SK-N-SH (cell line): ENCODE measurements at regions not wholly inside any gene's neighbourhood (a gene's known extent, or its start where the extent isn't known, plus 50 kb on each side); places are given as distances from the start of the nearest gene placed in this dataset.

Experiments
- CTCF ChIA-PET: fragments of 300-600, 350-600 bp; formaldehyde crosslinking; extraction: SDS; loops from one replicate; lab custom pipeline; 2021; lab: Yijun Ruan, JAX
- POLR2A ChIA-PET: fragments of 350-600 bp; sonication (Branson Sonifier 250); formaldehyde crosslinking; extraction: SDS; loops from one replicate; lab custom pipeline; 2020; ENCODE audit warnings: antibody characterized with exemption, inconsistent platforms; lab: Yijun Ruan, JAX
- DNase-seq: peaks from one replicate; pipeline ENCODE4 v3.0.0; 2012
- H2AFZ ChIP-seq: fragments of 200-600 bp; sonication (generic); 2 replicates; pipeline ENCODE4 v1.8.1; 2016; ENCODE audit warnings: antibody characterized with exemption, mild to moderate bottlenecking, low read depth
- H3F3A ChIP-seq: fragments of 200-600 bp; sonication (generic); replicated peaks from 2 replicates; pipeline ENCODE3; 2016; ENCODE audit warnings: antibody characterized with exemption, mild to moderate bottlenecking; ENCODE audit not compliant: insufficient read depth
- H3K27ac ChIP-seq, 2 experiments: fragments of 200-500 bp in 1 of 2; fragments of 200-600 bp in 1 of 2; sonication (Bioruptor generic) in 1 of 2; sonication (generic), shearing (Covaris generic) in 1 of 2; 2 replicates each; pipeline versions ENCODE4 v1.5.1 to v1.6.1; 2014 to 2016; ENCODE audit warnings: low read depth in 2 of 2, inconsistent platforms in 1 of 2, low read length in 1 of 2, mild to moderate bottlenecking in 1 of 2, mixed read lengths in 1 of 2
- H3K27me3 ChIP-seq: fragments of 200-600 bp; sonication (generic), shearing (Covaris generic); 2 replicates; pipeline ENCODE4 v1.6.1; 2016; ENCODE audit warnings: mixed run types; ENCODE audit not compliant: insufficient read depth
- H3K36me3 ChIP-seq, 2 experiments: fragments of 200-500 bp in 1 of 2; fragments of 200-600 bp in 1 of 2; sonication (Bioruptor generic) in 1 of 2; sonication (generic) in 1 of 2; replicated peaks in 1 of 2; 2 replicates each; pipeline versions ENCODE3 to v1.5.1; 2014 to 2016; ENCODE audit warnings: low read length in 1 of 2, mild to moderate bottlenecking in 1 of 2; ENCODE audit not compliant: insufficient read depth in 2 of 2, control insufficient read depth in 1 of 2
- H3K4me1 ChIP-seq, 2 experiments: fragments of 200-500 bp in 1 of 2; fragments of 200-600 bp in 1 of 2; sonication (Bioruptor generic) in 1 of 2; sonication (generic), shearing (Covaris generic) in 1 of 2; 2 replicates each; pipeline versions ENCODE4 v1.5.1 to v1.6.1; 2014 to 2016; ENCODE audit warnings: low read depth in 1 of 2, low read length in 1 of 2, mixed run types in 1 of 2; ENCODE audit not compliant: insufficient read depth in 2 of 2, control insufficient read depth in 1 of 2
- H3K4me2 ChIP-seq: fragments of 200-600 bp; sonication (generic), shearing (Covaris generic); 2 replicates; pipeline ENCODE4 v1.6.1; 2017; ENCODE audit warnings: mixed run types
- H3K4me3 ChIP-seq, 2 experiments: fragments of 200-500 bp in 1 of 2; fragments of 200-600 bp in 1 of 2; sonication (Bioruptor generic) in 1 of 2; sonication (generic), shearing (Covaris generic) in 1 of 2; 2 replicates each; pipeline versions ENCODE4 v1.5.1 to v1.8.1; 2014 to 2016; ENCODE audit warnings: low read depth in 2 of 2, inconsistent platforms in 1 of 2, low read length in 1 of 2, mild to moderate bottlenecking in 1 of 2, mixed read lengths in 1 of 2, moderate library complexity in 1 of 2
- H3K79me2 ChIP-seq: fragments of 200-600 bp; sonication (generic); 2 replicates; pipeline ENCODE4 v1.8.1; 2017; ENCODE audit warnings: mild to moderate bottlenecking; ENCODE audit not compliant: insufficient read depth
- H3K9ac ChIP-seq: fragments of 200-600 bp; sonication (generic); 2 replicates; pipeline ENCODE4 v1.6.1; 2017; ENCODE audit warnings: mixed run types
- H3K9me2 ChIP-seq: fragments of 200-600 bp; sonication (generic); 2 replicates; pipeline ENCODE4 v1.6.1; 2017; ENCODE audit warnings: mixed run types
- H3K9me3 ChIP-seq: fragments of 200-600 bp; sonication (generic); 2 replicates; pipeline ENCODE4 v1.6.1; 2017; ENCODE audit warnings: mixed run types, mild to moderate bottlenecking, moderate library complexity
- H4K20me1 ChIP-seq: fragments of 200-600 bp; sonication (generic); 2 replicates; pipeline ENCODE4 v1.6.1; 2017; ENCODE audit warnings: mild to moderate bottlenecking, mixed run types; ENCODE audit not compliant: insufficient read depth
- ELF1 ChIP-seq: IDR thresholded peaks from 2 replicates; pipeline ENCODE4 v1.4.0; 2012
- FOSL2 ChIP-seq: IDR thresholded peaks from 2 replicates; pipeline ENCODE4 v1.4.0; 2012; ENCODE audit warnings: low read depth, mild to moderate bottlenecking, moderate library complexity, borderline replicate concordance
- FOXM1 ChIP-seq: IDR thresholded peaks from 2 replicates; pipeline ENCODE4 v1.4.0; 2012; ENCODE audit warnings: low read depth, mild to moderate bottlenecking
- GATA2 ChIP-seq: sonication (generic); formaldehyde crosslinking; IDR thresholded peaks from 2 replicates; pipeline ENCODE4 v1.5.0; 2020; ENCODE audit warnings: mild to moderate bottlenecking, missing genetic modification reagents
- IRF3 ChIP-seq: fragments of 150-350 bp; IDR thresholded peaks from 2 replicates; pipeline ENCODE4 v1.6.1; 2016; ENCODE audit warnings: mild to moderate bottlenecking, low read depth, low read length
- JUND ChIP-seq: IDR thresholded peaks from 2 replicates; pipeline ENCODE4 v1.4.0; 2012
- MAX ChIP-seq: IDR thresholded peaks from 2 replicates; pipeline ENCODE4 v1.4.0; 2012; ENCODE audit warnings: low read depth
- MEF2A ChIP-seq: IDR thresholded peaks from 2 replicates; pipeline ENCODE4 v1.4.0; 2012; ENCODE audit warnings: low read depth, borderline replicate concordance
- NFIC ChIP-seq: IDR thresholded peaks from 2 replicates; pipeline ENCODE4 v1.4.0; 2012; ENCODE audit warnings: borderline replicate concordance
- NRF1 ChIP-seq: IDR thresholded peaks from 2 replicates; pipeline ENCODE4 v1.6.1; 2012; ENCODE audit warnings: low read depth, mild to moderate bottlenecking, low read length
- RAD21 ChIP-seq: IDR thresholded peaks from 2 replicates; pipeline ENCODE4 v1.6.1; 2012; ENCODE audit warnings: mild to moderate bottlenecking, low read length
- RXRA ChIP-seq: IDR thresholded peaks from 2 replicates; pipeline ENCODE4 v1.4.0; 2012; ENCODE audit warnings: low read depth, mild to moderate bottlenecking, borderline replicate concordance
- SIN3A ChIP-seq: IDR thresholded peaks from 2 replicates; pipeline ENCODE4 v1.6.1; 2012; ENCODE audit warnings: low read depth, mild to moderate bottlenecking, low read length, moderate library complexity, borderline replicate concordance
- SMC3 ChIP-seq: IDR thresholded peaks from 2 replicates; pipeline ENCODE4 v1.6.1; 2012; ENCODE audit warnings: low read depth, low read length, improper control_type of control experiment
- TAF1 ChIP-seq: IDR thresholded peaks from 2 replicates; pipeline ENCODE4 v1.6.1; 2012; ENCODE audit warnings: low read depth, mild to moderate bottlenecking, low read length, moderate library complexity, borderline replicate concordance
- TEAD4 ChIP-seq: IDR thresholded peaks from 2 replicates; pipeline ENCODE4 v1.4.0; 2012; ENCODE audit warnings: mild to moderate bottlenecking, borderline replicate concordance; ENCODE audit not compliant: insufficient read depth
- YY1 ChIP-seq: IDR thresholded peaks from 2 replicates; pipeline ENCODE4 v1.4.0; 2012; ENCODE audit warnings: low read depth, mild to moderate bottlenecking
- ZBTB33 ChIP-seq: IDR thresholded peaks from 2 replicates; pipeline ENCODE4 v1.4.0; 2012; ENCODE audit warnings: low read depth, borderline replicate concordance
- WGBS: methylation state at CpG from one replicate; pipeline ENCODE4 v1.1.6; 2017; ENCODE audit warnings: low lambda C conversion rate; 5-methylcytosine and 5-hydroxymethylcytosine counted together

- TF ChIP-seq ZBTB33 (no peak), FOSL2 (no peak), RAD21 (no peak), TEAD4 (no peak)
- TF ChIP-seq, all 33 proteins: peak for 0
Observed at GRCh38 chr17:13088666-13089065, 70.8 kb upstream of the ELAC2 start (continued).

GRCh38 chr17:13087802-13088201 is 70.0 kb upstream of the ELAC2 start:
- Histone ChIP-seq H3K79me2 (no peaks in the 10 kb centered on the region), H3K9me2 (no peaks in the 10 kb centered on the region), H3K9me3 (no peaks in the 10 kb centered on the region), H3K36me3 (no peaks in the 10 kb centered on the region), H3K27me3 (peaks cover 8% of the 10 kb centered on the region; the same call in 1 of the 2 replicates), H3K4me2 (no peak overlapping the region)
- DNase-seq: no peak
- POLR2A ChIA-PET: no interaction called here
- no peak for TF ChIP-seq TEAD4
- no peak for TF ChIP-seq SIN3A
- TF ChIP-seq ELF1: no peak
- TF ChIP-seq RAD21: no peak
- no peak for TF ChIP-seq NRF1
- no peak for TF ChIP-seq MAX
- no peak for TF ChIP-seq FOXM1
- no peak for TF ChIP-seq SMC3
- TF ChIP-seq TAF1: no peak
- TF ChIP-seq, all 33 proteins: peak for 0
- no peaks in the 10 kb centered on the region for H3F3A ChIP-seq
- no peaks in the 10 kb centered on the region for H3K4me1 ChIP-seq
- H2AFZ ChIP-seq: no peak overlapping the region
- H3K9ac ChIP-seq: no peak overlapping the region
- WGBS: 5% methylated on average over 3 of the region's 3 CpGs
- H4K20me1 ChIP-seq: no peaks in the 10 kb centered on the region
- no peak overlapping the region for H3K4me3 ChIP-seq
- no peak overlapping the region for H3K27ac ChIP-seq
- CTCF ChIA-PET: interaction anchor here (0.9 kb wide), 1 partner anchor 57 kb away, joined by 6 read pairs; no protein-coding TSS in a partner anchor

- ChIA-PET CTCF (interaction anchor here (0.9 to 2.8 kb wide), 3 partner anchors 21 to 54 kb away, joined by 3 to 9 read pairs (median 3); no protein-coding TSS in a partner anchor), POLR2A (no interaction called here)
- Histone ChIP-seq H3K36me3 (no peaks in the 10 kb centered on the region), H4K20me1 (no peaks in the 10 kb centered on the region), H3K9me3 (no peaks in the 10 kb centered on the region), H2AFZ (no peak overlapping the region), H3K4me1 (no peaks in the 10 kb centered on the region), H3K4me3 (no peak overlapping the region), H3K27ac (no peak overlapping the region), H3K9ac (no peak overlapping the region), H3K27me3 (peaks cover 16% of the 10 kb centered on the region; the same call in 1 of the 2 replicates), H3F3A (no peaks in the 10 kb centered on the region), H3K79me2 (no peaks in the 10 kb centered on the region), H3K4me2 (no peak overlapping the region), H3K9me2 (no peaks in the 10 kb centered on the region)
- WGBS: 8% methylated on average over 11 of the region's 11 CpGs
- no peak for DNase-seq
- TF ChIP-seq YY1: no peak
- no peak for TF ChIP-seq RXRA
- no peak for TF ChIP-seq SIN3A
- TF ChIP-seq MAX: no peak
- TF ChIP-seq MEF2A: no peak
- TF ChIP-seq RAD21: no peak
- no peak for TF ChIP-seq NFIC
- TF ChIP-seq GATA2 (CRISPR knock-in tag): no peak
- TF ChIP-seq JUND: no peak
- no peak for TF ChIP-seq NRF1
- no peak for TF ChIP-seq ELF1
- no peak for TF ChIP-seq IRF3
Observed at GRCh38 chr17:13086142-13086769, 68.4 kb upstream of the ELAC2 start.
